ENCODE measurements at regions not wholly inside any gene's neighbourhood (a gene's known extent, or its start where the extent isn't known, plus 50 kb on each side); places are given as distances from the start of the nearest gene placed in this dataset.

DNA sequence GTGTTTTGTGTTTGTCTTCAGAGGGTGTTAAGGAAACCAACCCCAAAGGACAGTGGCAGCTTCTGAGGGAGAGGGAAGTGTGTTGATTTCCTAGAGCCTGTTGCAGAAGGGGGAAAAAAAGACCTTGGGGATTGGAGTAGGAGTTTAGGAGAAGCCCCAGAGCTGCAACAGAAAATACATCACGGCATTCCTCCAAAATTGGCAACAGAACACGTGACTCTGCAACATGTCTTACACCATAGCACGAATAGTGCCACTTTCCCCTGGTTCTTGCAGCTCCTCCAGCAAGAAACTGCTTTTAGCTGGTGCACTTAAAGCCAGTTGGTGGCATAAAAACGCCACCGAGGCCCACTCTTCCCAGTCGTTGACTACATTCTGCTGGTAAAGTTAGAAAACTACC is 473.0 kb downstream of the CD83 start:
- H3K4me1 ChIP-seq, result no peaks in the 10 kb centered on the region
- intact Hi-C loops (cut with DNase I; ENCODE audit: low total_unique reads), result no loop called here
- no peak for DNase-seq

DNA sequence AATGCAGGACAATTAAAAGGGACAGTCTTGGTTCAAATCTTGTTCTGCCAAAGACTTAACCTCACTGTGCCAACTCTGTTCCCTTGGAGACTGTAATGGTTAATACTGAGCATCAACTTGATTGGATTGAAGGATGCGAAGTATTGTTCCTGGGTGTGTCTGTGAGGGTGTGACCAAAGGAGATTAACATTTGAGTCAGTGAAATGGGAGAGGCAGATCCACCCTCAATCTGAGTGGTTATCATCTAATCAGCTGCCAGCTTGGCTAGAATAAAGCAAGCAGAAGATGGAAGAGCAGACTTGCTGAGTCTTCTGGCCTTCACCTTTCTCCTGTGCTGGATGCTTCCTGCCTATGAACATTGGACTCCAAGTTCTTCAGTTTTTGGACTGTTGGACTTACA is 474.4 kb downstream of the CD83 start:
- intact Hi-C loops (cut with DNase I; ENCODE audit: low total_unique reads) (no loop called here), in situ Hi-C loops (cut with MboI; ENCODE audit: low pct_ligation_motif_present in 1 of 4, low pct_unique_long_range_greater_than_20kb in 1 of 4, low sequenced_read_pairs in 3 of 4) (no loop called here)
- H3K27me3 ChIP-seq, result no peaks in the 10 kb centered on the region
- no peak overlapping the region for H3K27ac ChIP-seq
- no peaks in the 10 kb centered on the region for H3K36me3 ChIP-seq
- TF ChIP-seq EP300 (IDR thresholded peaks at IDR 0.05; ENCODE audit: low read depth) (no peak), POLR2A (IDR thresholded peaks at IDR 0.05) (no peak), POLR2AphosphoS5 (IDR thresholded peaks at IDR 0.05) (no peak)
- DNase-seq, result no peak
- H3K4me3 ChIP-seq, result no peak overlapping the region
- H3K4me1 ChIP-seq, result no peaks in the 10 kb centered on the region
- H3K9me3 ChIP-seq, result no peaks in the 10 kb centered on the region
- WGBS, 2 donors (ENCODE audit: low coverage in 1 of 2), result 76% methylated on average over 1 of the region's 1 CpG; no CpG with 5 or more reads in 1 of the 2 donors

More for the DNA sequence above, 473.0 kb downstream of the CD83 start:
- in situ Hi-C loops (cut with MboI; ENCODE audit: low pct_ligation_motif_present in 1 of 4, low pct_unique_long_range_greater_than_20kb in 1 of 4, low sequenced_read_pairs in 3 of 4), result no loop called here
- Histone ChIP-seq H3K9me3 (no peaks in the 10 kb centered on the region), H3K36me3 (no peaks in the 10 kb centered on the region), H3K27ac (no peak overlapping the region), H3K27me3 (no peaks in the 10 kb centered on the region), H3K4me3 (no peak overlapping the region)
- 61 to 79% methylated on average over 4 to 6 of the region's 6 CpGs for WGBS, 2 donors (ENCODE audit: low coverage in 1 of 2)
- TF ChIP-seq POLR2A (IDR thresholded peaks at IDR 0.05), result no peak
- no peak for TF ChIP-seq POLR2AphosphoS5 (IDR thresholded peaks at IDR 0.05)
- TF ChIP-seq EP300 (IDR thresholded peaks at IDR 0.05; ENCODE audit: low read depth), result no peak
- TF ChIP-seq, protein P1, sequence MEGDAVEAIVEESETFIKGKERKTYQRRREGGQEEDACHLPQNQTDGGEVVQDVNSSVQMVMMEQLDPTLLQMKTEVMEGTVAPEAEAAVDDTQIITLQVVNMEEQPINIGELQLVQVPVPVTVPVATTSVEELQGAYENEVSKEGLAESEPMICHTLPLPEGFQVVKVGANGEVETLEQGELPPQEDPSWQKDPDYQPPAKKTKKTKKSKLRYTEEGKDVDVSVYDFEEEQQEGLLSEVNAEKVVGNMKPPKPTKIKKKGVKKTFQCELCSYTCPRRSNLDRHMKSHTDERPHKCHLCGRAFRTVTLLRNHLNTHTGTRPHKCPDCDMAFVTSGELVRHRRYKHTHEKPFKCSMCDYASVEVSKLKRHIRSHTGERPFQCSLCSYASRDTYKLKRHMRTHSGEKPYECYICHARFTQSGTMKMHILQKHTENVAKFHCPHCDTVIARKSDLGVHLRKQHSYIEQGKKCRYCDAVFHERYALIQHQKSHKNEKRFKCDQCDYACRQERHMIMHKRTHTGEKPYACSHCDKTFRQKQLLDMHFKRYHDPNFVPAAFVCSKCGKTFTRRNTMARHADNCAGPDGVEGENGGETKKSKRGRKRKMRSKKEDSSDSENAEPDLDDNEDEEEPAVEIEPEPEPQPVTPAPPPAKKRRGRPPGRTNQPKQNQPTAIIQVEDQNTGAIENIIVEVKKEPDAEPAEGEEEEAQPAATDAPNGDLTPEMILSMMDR (IDR thresholded peaks at IDR 0.05), result no peak

DNA sequence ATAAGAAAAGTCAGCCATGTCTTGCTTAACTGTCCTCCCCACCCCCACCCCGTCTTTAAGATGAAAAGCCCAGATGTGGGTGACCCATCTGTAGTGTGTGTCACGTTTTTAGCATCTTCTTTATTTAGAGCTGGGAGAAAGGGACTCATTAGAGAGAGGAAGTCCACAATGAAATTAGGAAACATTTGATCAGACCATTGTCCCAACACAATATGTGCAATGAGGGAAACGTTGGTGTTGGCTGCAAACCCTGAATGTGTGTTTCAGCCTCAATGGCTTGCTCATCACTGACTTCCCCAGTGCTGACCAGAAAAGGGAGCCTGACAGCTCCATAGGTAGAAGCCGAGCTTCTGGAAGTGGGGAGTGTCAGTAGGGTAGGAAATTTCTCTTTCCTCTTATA is 475.7 kb downstream of the CD83 start:
- in situ Hi-C loops (cut with MboI; ENCODE audit: low pct_ligation_motif_present in 1 of 4, low pct_unique_long_range_greater_than_20kb in 1 of 4, low sequenced_read_pairs in 3 of 4), result no loop called here
- TF ChIP-seq, protein P1 (IDR thresholded peaks at IDR 0.05), result no peak
- no peak for TF ChIP-seq EP300 (IDR thresholded peaks at IDR 0.05; ENCODE audit: low read depth)
- TF ChIP-seq POLR2AphosphoS5 (IDR thresholded peaks at IDR 0.05), result no peak
- no peak for TF ChIP-seq POLR2A (IDR thresholded peaks at IDR 0.05)
- Histone ChIP-seq H3K27ac (no peak overlapping the region), H3K4me1 (no peaks in the 10 kb centered on the region), H3K27me3 (no peaks in the 10 kb centered on the region), H3K4me3 (no peak overlapping the region), H3K9me3 (no peaks in the 10 kb centered on the region), H3K36me3 (no peaks in the 10 kb centered on the region)
- no peak for DNase-seq
- intact Hi-C loops (cut with DNase I; ENCODE audit: low total_unique reads), result no loop called here
- WGBS, 2 donors (ENCODE audit: low coverage in 1 of 2), result 86 to 100% methylated on average over 2 to 4 of the region's 4 CpGs

DNA sequence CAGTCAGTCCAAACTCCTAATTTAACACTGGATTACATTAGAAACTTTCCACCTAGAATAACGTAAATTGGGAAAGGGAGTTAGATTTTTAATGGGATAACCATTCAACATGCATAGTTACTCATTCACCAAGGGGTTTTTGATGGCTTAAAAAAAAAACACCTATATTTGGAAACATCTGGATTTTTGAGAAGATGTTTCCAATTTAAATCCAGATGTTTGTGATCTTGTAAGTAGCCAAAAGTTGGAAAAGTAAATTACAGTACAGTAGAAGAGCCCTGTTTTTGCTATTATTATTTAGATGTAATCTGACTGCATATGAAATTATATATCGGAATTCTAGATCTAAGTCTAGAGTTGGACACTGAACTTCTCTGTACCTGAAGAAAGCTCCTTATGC is 478.2 kb downstream of the CD83 start:
- H3K36me3 ChIP-seq, result no peaks in the 10 kb centered on the region
- no peak overlapping the region for H3K27ac ChIP-seq
- H3K27me3 ChIP-seq, result no peaks in the 10 kb centered on the region
- no peak for DNase-seq
- no peaks in the 10 kb centered on the region for H3K9me3 ChIP-seq
- no peaks in the 10 kb centered on the region for H3K4me1 ChIP-seq
- intact Hi-C loops (cut with DNase I; ENCODE audit: low total_unique reads) (no loop called here), in situ Hi-C loops (cut with MboI; ENCODE audit: low pct_ligation_motif_present in 1 of 4, low pct_unique_long_range_greater_than_20kb in 1 of 4, low sequenced_read_pairs in 3 of 4) (no loop called here)
- 93 to 94% methylated on average over 2 of the region's 2 CpGs for WGBS, 2 donors (ENCODE audit: low coverage in 1 of 2)
- no peak overlapping the region for H3K4me3 ChIP-seq
- TF ChIP-seq POLR2A (IDR thresholded peaks at IDR 0.05) (no peak), EP300 (IDR thresholded peaks at IDR 0.05; ENCODE audit: low read depth) (no peak), POLR2AphosphoS5 (IDR thresholded peaks at IDR 0.05) (no peak)
- TF ChIP-seq, protein P1 (IDR thresholded peaks at IDR 0.05), result no peak

DNA sequence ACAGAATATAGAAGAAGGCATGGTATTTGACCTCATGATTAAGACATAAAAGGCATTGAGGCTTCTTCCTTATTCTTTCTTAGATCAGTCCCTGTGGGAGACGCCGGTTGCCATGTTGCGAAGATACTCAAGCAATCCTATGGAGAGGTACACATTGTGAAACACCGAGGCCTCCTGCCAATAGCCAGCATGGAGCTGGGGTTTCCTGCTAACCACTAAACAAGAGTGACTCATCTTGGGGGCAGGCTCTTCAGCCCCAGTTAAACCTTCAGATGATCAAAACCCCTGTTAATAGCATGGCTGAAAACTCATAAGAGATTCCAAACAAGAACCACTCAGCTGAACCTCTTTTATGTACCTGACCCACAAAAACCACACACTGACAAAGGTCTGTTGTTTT is 478.8 kb downstream of the CD83 start:
- WGBS, 2 donors (ENCODE audit: low coverage in 1 of 2), result 91 to 92% methylated on average over 4 of the region's 4 CpGs
- H3K27me3 ChIP-seq, result no peaks in the 10 kb centered on the region
- no peak overlapping the region for H3K27ac ChIP-seq
- intact Hi-C loops (cut with DNase I; ENCODE audit: low total_unique reads) (no loop called here), in situ Hi-C loops (cut with MboI; ENCODE audit: low pct_ligation_motif_present in 1 of 4, low pct_unique_long_range_greater_than_20kb in 1 of 4, low sequenced_read_pairs in 3 of 4) (no loop called here)
- TF ChIP-seq EP300 (IDR thresholded peaks at IDR 0.05; ENCODE audit: low read depth) (no peak), POLR2A (IDR thresholded peaks at IDR 0.05) (no peak), POLR2AphosphoS5 (IDR thresholded peaks at IDR 0.05) (no peak)
- TF ChIP-seq, protein P1 (IDR thresholded peaks at IDR 0.05), result no peak
- H3K9me3 ChIP-seq, result no peaks in the 10 kb centered on the region
- DNase-seq, result no peak
- no peaks in the 10 kb centered on the region for H3K4me1 ChIP-seq
- no peaks in the 10 kb centered on the region for H3K36me3 ChIP-seq
- no peak overlapping the region for H3K4me3 ChIP-seq
